ENCODE measurements at regions not wholly inside any gene's neighbourhood (a gene's known extent, or its start where the extent isn't known, plus 50 kb on each side); places are given as distances from the start of the nearest gene placed in this dataset.

DNA sequence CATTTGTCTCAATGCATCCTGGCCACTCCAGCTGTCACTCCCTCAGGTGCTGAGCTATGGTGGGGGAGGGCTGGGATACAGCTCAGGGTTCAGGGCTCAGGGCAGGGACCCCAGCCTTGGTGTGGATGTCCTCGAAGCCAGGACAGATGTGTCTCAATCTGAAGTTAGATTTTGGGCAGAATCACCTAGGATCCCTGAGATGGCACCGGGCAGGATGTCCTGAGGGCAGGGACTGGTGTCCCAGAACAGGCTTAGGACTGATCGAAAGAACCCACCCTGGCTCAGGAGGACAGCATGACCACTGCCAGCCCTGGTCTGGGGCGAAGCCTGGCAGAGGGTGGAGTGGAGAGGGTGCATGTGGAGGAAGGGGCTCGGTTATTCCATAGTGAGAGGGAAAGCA, 96.8 kb upstream of the THY1 start:
- Mint-ChIP-seq H3K27ac (ENCODE audit: unreplicated experiment) (no peak overlapping the region), H3K4me3 (ENCODE audit: unreplicated experiment) (no peak overlapping the region), H3K36me3 (ENCODE audit: low read depth) (peaks cover 1% of the 10 kb centered on the region), H3K4me1 (ENCODE audit: low read depth) (no peaks in the 10 kb centered on the region), H3K9me3 (ENCODE audit: low read depth) (no peaks in the 10 kb centered on the region), H3K27me3 (ENCODE audit: low read depth) (peaks cover 69% of the 10 kb centered on the region)
- DNase-seq (ENCODE audit: low spot score) = peak; percentile 57
- TF ChIP-seq, protein P1, sequence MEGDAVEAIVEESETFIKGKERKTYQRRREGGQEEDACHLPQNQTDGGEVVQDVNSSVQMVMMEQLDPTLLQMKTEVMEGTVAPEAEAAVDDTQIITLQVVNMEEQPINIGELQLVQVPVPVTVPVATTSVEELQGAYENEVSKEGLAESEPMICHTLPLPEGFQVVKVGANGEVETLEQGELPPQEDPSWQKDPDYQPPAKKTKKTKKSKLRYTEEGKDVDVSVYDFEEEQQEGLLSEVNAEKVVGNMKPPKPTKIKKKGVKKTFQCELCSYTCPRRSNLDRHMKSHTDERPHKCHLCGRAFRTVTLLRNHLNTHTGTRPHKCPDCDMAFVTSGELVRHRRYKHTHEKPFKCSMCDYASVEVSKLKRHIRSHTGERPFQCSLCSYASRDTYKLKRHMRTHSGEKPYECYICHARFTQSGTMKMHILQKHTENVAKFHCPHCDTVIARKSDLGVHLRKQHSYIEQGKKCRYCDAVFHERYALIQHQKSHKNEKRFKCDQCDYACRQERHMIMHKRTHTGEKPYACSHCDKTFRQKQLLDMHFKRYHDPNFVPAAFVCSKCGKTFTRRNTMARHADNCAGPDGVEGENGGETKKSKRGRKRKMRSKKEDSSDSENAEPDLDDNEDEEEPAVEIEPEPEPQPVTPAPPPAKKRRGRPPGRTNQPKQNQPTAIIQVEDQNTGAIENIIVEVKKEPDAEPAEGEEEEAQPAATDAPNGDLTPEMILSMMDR (IDR thresholded peaks at IDR 0.05) = no peak

DNA sequence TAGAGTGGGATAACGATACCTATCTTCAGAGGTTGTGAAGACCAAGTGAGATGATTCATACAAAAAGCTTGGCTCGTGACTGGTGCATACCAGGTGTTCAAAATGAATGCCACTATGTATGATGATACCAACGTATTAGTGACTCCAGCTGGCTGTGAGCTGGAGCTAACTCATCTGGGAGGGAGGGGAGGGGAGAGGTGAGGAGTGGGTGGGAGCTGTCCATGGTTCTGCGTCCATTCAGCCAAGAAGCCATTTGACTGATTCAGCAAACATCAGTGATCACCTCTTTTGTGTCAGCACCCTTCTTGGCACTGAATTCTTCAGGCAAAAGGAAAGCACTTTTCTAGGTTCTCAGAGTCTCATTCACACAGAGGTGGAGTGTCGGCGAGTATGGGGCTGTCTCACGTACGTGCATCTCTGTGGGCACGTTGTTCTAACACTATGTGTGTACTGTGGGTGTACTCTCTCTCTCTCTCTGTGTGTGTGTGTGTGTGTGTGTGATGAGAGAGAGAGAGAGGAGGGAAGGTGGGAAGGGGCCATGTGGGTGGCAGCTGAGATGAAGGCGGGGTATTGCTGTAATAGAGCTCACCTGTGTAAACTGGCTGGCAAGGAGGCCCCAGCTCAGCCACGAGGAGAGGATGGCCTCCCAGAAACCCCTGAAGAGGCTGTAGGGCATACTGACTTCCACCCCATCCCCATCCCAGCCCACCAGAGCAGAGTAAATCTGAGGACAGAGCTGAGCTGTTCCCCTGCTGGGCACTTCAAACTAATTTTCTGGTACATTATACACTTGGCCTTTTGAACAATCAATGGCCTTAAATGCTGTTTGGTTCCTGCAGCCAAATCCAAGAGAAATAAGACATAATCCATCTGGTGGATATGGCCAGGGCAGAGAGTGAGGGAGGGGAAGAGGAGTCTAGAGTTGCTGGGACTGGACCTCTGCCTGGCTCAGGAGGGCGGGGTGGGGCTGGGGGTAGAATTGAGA, 96.1 kb upstream of the THY1 start:
- H3K4me1 Mint-ChIP-seq (ENCODE audit: low read depth) = no peaks in the 10 kb centered on the region
- TF ChIP-seq, protein P1 (IDR thresholded peaks at IDR 0.05) = no peak
- peaks cover 1% of the 10 kb centered on the region for H3K36me3 Mint-ChIP-seq (ENCODE audit: low read depth)
- no peak overlapping the region for H3K27ac Mint-ChIP-seq (ENCODE audit: unreplicated experiment)
- H3K27me3 Mint-ChIP-seq (ENCODE audit: low read depth) = peaks cover 68% of the 10 kb centered on the region
- H3K9me3 Mint-ChIP-seq (ENCODE audit: low read depth) = no peaks in the 10 kb centered on the region
- DNase-seq (ENCODE audit: low spot score) = no peak
- H3K4me3 Mint-ChIP-seq (ENCODE audit: unreplicated experiment) = no peak overlapping the region

DNA sequence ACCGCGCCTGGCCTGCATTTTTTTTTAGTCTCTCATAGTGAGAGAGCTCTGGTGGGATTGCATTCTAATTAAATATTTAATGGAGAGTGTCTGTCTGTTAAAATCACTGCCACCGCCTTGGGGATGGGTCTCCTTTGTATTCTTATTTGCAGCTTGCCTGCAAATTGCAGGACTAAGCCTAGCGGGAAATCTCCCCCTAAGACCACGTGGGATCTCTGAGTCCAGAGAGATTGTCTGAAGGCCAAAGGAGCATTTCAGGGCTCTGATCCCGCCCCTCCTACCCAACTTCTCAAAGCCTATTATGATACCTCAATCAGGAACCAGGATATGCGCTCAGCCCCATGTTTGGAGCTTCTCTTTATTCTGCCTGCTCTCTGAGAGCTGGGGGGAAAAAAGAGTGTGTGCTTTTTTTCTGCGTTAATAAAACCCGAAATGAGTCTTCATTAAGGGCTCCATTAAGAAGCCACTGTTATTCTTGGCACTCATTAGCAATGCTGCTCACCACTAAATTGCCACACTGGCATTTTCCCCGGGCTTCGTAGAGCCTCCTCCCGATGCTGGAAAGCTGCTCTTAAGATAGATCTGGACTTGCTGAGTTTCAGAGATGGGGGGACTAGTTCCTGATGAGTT, 92.9 kb upstream of the THY1 start:
- TF ChIP-seq, protein P1 (IDR thresholded peaks at IDR 0.05) = no peak
- DNase-seq (ENCODE audit: low spot score) = no peak
- Mint-ChIP-seq H3K4me3 (ENCODE audit: unreplicated experiment) (no peak overlapping the region), H3K27ac (ENCODE audit: unreplicated experiment) (no peak overlapping the region), H3K9me3 (ENCODE audit: low read depth) (no peaks in the 10 kb centered on the region), H3K27me3 (ENCODE audit: low read depth) (peaks cover 65% of the 10 kb centered on the region), H3K4me1 (ENCODE audit: low read depth) (no peaks in the 10 kb centered on the region), H3K36me3 (ENCODE audit: low read depth) (no peaks in the 10 kb centered on the region)

DNA sequence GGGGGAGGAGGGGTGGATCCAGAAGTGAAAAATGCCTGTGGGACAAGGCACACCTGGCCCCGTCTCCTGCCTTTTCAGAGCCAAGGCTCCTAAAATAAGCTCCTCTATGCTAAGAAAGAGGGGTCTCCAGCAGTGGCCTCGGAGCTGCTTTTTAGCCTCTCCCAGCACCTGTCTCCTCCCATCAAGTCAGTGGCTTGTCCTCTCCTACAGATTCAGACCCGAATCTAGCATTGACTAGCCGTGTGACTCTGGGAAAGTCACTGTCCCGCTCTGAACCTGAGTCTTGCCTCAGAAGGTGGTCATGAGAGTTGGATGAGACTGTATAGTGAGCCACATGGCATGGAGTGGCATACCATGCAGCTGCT, 90.8 kb upstream of the THY1 start:
- TF ChIP-seq, protein P1 (IDR thresholded peaks at IDR 0.05) = no peak
- H3K4me3 Mint-ChIP-seq (ENCODE audit: unreplicated experiment) = no peak overlapping the region
- H3K4me1 Mint-ChIP-seq (ENCODE audit: low read depth) = peaks cover 11% of the 10 kb centered on the region
- no peaks in the 10 kb centered on the region for H3K9me3 Mint-ChIP-seq (ENCODE audit: low read depth)
- no peaks in the 10 kb centered on the region for H3K36me3 Mint-ChIP-seq (ENCODE audit: low read depth)
- H3K27me3 Mint-ChIP-seq (ENCODE audit: low read depth) = peaks cover 60% of the 10 kb centered on the region
- no peak for DNase-seq (ENCODE audit: low spot score)
- no peak overlapping the region for H3K27ac Mint-ChIP-seq (ENCODE audit: unreplicated experiment)

DNA sequence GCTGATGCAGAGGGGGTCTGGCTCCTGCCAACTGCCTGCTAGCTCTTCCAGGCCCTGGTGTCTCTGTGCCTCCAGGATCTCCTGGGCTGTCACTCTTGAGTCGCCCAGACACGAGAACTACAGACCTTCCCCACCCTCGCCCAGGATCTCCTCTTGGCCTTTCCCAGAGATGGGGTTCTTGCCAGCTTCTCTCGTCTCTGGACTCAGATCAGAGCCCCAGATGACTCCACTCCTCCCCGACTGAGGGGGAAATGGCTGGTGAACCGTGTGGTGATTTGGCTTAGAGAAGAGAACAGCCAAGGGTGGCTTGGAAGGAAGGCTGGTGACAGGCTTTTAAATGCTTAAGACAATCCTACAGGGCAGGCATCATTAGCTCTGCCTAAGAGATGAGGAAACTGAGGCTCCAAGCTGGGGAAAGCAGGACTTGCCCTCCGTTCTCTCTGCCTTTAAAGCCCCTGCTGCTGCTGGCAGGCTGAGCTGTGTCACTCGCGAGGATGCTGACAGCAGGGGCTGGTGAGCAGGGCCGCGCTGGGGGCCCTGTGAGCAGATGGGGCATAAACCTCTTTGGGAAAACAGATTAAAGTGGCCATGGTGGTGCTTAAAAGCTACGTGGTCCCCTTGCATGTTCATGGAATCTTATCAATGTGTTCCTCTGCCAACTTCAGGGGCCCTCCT, 90.3 kb upstream of the THY1 start:
- Mint-ChIP-seq H3K36me3 (ENCODE audit: low read depth) (no peaks in the 10 kb centered on the region), H3K4me3 (ENCODE audit: unreplicated experiment) (no peak overlapping the region), H3K27me3 (ENCODE audit: low read depth) (peaks cover 57% of the 10 kb centered on the region), H3K27ac (ENCODE audit: unreplicated experiment) (no peak overlapping the region), H3K9me3 (ENCODE audit: low read depth) (no peaks in the 10 kb centered on the region), H3K4me1 (ENCODE audit: low read depth) (peaks cover 11% of the 10 kb centered on the region)
- DNase-seq (ENCODE audit: low spot score) = no peak
- TF ChIP-seq, protein P1 (IDR thresholded peaks at IDR 0.05) = no peak

Measured in chondrocyte (in vitro differentiated cells).